Stimulated activated CD4-positive, alpha-beta T cell treated with anti-CD3 and anti-CD28 coated beads, Interleukin-1b, Interleukin-23, amount 100 ng/mL, for 4 hours (primary cell): ENCODE measurements at regions not wholly inside any gene's neighbourhood (a gene's known extent, or its start where the extent isn't known, plus 50 kb on each side); places are given as distances from the start of the nearest gene placed in this dataset.
"Not testable (repeated sequence)": the region's sequence is repeated elsewhere in the genome, so short reads cannot be mapped to it uniquely, and the experiment has no call there.

ENCODE experiments used
- DNase-seq, 2 donors: peaks; one replicate each; pipeline ENCODE4 v3.0.0-alpha.2; 2020; ENCODE audit warnings: low read depth in 2 of 2

DNA sequence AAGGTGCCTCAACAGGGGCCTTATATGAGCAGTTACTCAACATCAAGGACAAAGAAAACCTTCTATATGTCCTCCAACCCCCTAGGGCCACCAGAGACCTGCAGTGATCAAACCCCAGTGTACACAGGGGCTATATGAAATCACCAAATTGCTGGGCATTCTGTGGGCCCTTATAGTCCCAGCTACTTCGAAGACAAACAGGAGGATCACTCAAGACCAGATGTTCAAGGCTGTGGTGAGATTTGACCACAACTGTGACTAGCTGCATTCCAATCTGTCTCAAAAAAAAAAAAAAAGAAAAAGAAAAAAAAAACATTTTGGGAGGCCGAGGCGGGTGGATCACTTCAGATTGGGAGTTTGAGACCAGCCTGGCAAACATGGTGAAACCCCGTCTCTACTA lies 51.0 kb upstream of the PRB2 start:
- no peak for DNase-seq

DNA sequence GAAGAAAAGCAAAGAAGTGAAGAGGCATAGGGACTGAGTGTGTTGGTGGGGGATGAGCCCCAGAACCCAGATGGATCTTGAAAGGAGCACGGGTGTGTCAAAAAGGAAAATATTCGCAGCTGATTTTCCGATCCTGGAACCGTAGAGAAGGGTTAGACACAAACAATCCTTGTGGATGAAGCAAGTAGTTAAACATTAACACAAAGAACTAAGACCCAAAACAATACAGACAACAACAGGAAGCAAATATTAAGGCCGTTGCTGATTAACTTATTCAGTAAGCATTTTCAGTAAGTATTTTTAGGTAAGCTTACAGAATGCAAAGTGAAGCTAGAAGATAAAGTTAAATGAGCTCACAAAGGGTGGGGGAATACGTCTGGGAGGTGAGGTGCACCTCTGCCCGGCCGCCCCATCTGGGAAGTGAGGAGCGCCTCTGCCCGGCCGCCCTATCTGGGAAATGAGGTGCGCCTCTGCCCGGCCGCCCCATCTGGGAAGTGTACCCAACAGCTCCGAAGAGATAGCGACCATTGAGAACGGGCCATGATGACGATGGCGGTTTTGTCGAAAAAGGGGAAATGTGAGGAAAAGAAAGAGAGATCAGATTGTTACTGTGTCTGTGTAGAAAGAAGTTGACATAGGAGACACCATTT lies 62.8 kb upstream of the PRB2 start:
- no peak for DNase-seq

DNA sequence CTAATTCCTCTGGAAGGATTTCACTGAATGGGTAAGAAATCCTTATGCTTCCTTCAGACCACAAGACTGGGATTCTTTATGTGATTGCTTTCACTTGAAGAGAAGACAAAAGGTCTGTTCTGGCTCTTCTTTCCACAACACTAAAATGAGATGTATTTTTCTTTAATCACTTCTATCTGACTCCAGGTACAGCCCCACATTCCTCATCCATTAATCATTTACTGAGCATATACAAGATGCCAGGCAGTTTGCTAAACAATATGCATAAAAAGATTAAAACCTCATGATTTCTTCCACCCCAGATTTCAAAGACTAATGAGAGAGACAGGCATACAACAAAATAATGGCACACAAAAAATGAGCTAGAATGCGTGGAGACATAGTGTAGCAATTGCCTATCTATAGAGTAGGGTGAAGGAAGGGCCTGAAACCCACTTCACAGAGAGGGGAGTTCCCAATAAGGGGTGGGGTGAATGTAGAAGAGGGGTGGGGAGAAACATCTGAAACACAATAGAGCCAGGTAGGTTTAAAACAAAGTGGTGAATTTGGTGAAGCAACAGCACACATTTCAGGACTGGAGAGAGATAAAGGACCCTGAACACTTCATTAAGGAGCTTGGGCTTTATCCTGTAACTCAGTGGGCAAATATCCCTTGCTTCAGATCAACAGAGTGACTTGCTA lies 65.1 kb upstream of the PRB2 start:
- no peak for DNase-seq

DNA sequence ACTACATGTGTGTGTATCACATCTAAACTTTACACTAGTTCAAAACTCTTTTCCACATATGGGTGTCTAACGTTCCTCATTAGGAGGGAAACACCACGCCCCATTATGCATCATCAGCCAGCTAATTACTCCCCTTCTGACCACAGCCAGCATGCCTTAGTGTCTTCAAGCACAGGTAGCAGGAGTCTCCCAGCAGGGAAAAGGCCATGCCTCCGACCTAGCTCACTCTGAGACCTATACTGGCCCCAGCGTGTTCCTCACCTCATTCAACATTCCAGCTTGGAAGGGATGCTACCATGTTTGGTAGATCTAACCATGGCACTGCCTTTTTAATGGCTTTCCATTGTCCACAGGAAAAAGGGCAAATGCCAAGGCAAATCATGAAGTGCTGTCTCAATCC lies 66.1 kb upstream of the PRB2 start:
- no peak for DNase-seq

DNA sequence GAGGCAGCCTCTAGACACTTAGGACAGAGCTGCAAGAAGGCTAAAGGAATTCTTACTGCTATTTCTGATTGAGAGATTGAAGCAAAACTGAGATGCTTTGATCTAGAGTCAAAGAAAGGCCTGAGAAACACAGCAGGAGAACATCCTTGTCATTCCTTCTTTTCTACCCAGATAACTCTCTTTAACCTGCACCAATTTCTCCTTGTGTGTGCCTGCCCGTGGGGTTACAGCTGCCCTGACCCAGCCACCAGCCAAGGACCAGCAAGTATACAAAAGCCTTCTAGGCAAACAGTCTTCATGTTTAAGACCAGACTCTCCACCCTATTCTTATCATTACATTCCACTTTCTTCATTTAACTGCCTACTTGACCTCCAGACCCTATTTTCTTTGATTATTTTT lies 81.7 kb upstream of the PRB2 start:
- no peak for DNase-seq

DNA sequence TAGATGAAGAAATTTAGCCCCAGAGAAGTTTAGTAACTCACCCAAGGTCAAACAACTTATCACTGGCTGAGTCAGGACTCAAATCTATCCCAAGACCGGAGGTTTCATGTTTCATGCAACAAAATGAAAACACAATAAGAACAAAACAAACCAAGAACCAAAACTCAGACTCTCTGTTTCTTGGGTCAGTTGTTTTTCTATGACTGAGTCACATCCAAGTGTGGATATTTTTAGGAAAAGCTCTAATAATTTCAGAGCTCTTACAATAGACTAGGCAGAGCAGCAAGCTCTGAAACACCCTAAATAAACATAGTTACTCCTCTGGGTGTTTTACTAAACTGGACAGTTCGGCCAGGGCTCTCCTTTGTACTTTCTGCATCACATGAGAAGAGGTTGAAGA lies 87.6 kb upstream of the PRB2 start:
- no peak for DNase-seq

DNA sequence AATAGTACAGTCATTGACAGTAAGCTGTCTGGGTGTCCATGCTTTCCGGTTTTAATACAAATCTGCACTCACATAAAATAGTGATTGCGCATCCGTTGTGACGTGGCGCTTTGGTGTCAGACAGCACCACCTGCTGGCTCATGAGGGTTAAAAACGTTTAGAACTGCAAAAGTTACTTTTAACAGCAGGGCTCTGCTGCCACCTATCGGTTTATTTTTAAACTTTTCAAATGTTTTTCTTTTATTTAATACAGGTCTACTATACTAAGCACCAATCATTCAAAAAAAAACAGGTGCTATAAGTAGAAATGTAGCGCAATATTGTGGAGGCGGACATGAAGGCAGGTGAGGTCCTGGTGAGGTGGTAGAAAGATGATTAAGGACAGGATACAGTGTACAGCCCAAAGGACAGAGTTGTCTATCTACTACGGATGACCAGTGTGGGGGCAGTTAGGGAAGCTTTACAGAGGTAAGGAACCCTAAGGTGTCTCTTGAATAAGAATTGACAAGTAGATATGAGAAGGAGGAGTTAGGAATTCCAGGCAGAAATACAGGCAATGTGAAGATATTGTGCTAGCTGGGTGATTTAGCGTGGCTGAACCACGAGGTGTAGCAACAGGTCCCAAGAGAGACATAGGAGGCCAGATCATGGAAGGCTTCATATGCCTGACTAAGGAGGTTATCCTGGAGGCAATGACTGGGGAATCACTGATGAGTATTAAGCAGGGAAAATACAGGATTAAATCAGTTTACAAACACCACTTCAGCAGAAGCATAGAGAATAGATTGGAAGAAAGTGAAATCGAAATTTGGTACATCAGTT lies 91.5 kb upstream of the PRB2 start:
- peak; percentile 54 to 73 for DNase-seq

DNA sequence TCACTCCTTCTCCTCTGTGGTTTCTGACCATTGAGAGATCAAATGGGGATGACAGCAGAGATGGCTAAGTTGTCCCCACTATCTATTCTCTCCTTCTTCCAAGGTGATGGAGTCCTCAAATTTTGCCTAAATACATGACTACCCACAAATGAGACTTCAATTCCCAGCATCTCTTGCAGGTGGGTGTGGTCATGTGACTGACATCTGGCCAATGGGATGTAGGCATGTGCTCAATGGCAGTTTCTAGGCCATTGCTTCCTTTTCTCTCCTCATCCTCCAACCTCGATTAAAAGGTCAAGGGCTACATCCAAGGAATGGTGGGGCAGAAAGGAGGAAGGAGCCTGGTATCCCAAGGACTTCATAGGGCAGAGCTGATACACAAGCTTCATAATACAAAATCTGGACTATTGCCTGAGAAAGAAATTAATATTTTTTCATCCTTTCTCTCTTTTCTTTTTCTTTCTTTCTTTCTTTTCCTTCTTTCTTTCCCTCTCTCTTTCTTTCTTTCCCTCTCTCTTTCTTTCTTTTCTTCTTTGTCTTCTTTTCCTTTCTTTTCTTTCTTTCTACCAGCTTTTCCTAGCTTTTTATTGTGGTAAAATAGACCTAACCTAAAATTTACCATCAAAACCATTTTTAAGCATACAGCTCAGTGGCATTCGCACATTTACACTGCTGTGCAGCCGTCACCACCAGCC lies 100.9 kb upstream of the PRB2 start:
- DNase-seq: no peak

DNA sequence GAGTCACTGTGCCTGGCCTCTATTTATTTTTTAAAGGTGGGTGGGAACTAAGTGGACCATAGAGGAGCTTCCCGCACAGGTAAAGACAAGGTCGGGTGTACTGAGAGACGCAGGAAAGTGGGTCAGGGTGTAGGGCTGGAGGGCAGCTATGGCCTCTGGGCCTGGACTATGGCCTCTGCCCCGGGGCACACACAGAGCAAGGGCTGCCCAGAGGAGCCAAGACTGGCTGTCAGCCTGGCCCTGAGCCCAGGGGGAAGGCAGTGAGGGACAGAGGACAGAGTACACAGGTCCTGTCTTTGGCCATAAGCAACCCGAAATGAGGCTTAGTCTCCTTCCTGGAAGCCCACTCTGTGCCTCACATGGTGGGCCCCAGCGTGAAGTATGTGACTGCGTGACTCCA lies 102.1 kb upstream of the PRB2 start:
- DNase-seq: no peak

DNA sequence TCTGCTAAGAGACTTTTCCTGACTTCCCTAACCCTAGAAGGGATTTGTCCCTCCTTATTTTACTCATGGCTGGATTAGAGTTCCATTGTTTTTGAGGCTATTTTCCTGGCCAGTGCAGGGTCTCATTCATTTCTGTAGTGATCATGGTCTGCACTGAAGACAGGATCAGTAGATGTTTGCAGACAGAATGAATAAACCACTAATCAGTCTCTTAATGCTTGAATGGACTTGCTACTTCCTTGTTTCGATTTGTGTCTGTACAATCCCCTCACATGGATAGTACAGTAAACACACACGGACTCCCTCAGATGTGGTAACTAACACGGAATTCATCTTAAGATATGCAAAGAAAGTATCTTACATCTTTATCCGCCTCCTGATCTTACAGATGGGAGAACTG lies 102.6 kb upstream of the PRB2 start:
- DNase-seq: no peak

DNA sequence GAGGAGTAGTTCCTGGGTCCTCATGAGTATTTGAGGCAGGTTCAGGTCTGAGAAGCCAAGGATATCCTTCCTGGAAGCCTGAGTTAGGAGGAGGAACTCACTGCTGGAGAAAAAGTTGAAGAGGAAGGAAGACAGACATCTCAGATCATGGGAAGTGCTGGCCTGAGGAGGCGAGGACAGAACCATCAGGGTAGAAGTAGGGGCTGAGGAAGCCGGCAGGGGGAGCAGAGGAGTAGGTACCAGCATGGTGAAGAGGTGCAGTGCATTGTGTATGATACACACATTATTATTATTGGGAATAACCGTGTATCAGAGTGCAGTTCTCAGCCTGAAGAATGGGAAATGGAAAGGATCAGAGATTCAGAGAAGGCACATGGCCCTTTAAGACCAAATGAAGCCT lies 103.2 kb upstream of the PRB2 start:
- DNase-seq: not testable (repeated sequence)

DNA sequence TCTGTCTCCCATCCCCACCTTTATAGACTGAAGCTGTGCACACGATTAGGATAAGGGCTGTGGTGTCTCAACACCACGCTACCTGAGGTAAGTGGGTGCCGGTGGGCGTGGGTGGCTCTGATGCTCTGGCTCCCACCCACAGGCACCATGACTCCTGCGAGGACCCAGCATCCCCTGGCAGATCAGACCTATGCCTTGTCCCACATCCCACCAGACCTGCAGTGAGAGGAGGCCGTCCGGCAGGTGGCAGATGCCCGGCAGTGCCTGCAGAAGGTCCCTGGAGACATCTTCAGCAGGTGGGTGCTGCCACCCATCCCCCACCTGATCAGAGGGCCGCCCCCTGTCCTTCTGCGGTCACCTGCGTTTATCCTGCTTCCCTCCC lies 104.4 kb upstream of the PRB2 start:
- no peak for DNase-seq

DNA sequence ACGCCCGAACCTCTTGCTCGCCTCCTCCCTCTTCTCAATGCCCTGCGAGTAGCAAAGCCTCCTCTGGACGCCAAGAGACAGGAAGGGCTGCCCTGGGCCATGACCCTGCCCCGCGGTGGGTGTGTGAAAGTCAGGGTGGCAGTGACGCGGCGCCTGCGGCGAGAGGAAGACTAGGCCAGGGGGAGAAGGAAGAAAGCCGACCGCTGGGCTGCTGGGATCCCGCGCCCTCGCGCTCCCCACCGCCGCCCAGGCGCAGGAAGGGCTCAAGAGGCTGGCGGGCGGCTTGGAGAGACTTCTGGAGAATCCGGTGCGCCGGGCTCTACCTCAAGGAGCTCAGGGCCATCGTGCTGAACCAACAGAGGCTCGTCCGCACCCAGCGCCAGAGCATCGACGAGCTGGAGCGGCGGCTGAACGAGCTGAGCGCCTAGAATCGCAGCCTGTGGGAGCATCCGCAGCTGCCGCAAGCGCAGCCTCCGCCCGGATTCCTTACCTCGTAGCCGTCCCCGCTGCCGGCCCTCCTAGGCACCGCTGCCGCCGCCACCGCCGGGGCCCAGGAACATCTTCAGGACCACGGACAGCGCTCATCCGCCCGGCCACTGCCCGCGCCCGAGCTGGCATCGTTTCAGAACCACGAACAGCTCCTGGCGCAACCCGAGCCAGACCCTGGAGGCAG lies 105.0 kb upstream of the PRB2 start:
- peak; percentile 55 to 66 for DNase-seq

DNA sequence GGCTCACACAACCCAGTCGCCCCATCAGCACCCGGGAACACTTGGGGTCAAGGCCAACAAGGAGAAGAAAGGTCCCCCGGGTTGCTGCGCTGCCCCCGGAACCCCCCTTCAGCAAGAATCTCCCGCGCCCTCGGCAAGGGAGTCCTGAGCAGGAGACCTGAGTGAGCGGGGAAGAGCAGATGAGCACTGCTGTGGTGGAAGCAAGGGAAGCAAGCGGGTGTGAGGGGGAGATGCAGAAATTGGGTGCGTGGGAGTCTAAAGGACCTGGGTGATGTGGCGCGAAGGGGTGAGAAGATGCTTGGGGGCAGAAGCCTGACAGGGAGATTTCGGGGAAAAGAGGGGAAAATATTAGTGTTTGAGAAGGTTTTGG lies 105.5 kb upstream of the PRB2 start:
- no peak for DNase-seq

DNA sequence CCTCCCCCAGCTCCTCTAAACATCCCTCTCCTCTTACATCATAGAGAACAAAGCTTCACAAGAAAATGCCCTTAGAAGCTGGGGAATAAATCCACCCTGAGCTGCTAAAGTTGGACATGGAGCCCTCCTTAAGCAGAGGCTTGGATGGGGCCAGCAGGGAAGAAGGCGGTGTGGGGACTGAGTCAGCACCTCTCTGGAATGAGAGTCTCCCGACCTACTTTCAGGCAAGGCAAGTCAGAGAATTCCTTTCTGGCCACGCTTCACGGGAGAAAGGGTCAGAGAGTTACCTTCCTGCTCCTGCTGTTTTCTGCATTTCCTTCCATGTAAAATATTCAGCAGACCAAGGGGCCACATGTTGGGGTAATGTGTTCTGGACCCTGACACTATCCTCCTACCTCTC lies 113.3 kb upstream of the PRB2 start:
- no peak for DNase-seq

DNA sequence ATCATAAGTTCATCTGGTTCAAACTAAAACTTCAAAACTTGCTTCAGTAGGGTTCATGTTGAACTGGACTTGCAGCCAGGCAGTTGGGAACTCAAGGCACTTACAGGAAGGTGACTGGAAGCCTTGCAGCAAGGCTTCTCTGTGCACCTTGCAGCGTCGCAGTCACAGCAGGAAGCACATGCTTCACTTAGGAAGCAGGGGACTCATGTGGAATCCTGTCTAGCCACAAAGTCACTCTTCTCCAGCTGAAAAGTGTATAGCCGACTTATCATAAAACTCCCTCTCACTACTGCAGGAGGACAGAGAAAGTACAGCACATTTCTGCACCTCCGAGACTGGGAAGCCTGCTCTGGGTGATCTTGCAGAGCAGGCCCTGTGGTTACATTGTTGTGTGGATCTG lies 114.0 kb upstream of the PRB2 start:
- DNase-seq: no peak

DNA sequence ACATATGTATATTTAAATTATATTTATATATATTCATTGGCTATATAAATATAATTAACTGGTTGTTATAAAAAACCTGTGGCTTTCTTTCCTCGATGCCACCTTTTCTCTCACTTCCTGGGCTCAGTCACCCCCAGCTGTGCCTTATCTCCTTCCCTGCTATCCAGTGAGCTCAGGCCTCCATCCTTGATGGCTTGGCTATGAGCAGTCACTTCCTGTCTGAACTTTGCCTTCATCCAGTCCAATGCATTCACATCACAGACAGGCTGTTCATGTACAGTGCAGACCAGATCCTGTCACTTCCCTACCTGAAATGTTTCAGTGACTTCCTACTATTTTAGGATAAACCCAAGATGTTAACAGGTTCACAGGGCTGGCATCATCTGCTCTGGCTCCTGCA lies 115.3 kb upstream of the PRB2 start:
- DNase-seq: no peak

DNA sequence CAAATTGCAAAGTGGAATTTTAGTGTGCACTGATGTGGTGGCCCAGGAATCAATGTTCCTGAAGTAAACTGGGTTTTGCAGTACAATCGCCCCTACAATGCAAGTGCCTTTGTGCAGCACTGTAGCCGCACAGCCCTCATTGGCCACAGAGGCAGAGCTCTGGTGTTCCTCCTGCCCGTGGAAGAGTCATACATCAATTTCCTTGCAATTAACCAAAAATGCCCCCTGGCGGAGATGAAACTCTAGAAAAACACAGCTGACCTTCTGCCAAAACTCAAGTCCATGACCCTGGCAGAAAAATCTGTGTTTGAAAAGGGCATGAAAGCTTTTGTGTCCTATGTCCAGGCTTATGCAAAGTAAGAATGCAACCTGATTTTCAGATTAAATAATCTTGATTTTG lies 117.9 kb upstream of the PRB2 start:
- DNase-seq: no peak

DNA sequence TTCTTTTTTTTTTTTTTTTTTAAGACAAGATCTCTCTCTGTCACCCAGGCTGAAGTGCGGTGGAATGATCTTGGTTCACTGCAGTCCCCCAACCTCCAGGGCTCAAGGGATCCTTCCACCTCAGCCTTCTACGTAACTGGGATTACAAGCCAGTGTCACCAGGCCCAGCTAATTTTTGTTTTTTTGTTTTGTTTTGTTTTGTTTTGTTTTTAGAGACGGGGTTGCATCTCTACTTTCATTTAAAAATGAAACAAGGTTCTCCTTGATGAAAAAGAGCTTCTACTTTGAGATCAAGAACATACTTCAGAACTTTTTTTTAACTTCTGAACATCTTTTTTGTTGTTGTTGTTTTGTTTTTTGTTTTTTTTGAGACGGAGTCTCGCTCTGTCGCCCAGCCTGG lies 121.7 kb upstream of the PRB2 start:
- DNase-seq: no peak

DNA sequence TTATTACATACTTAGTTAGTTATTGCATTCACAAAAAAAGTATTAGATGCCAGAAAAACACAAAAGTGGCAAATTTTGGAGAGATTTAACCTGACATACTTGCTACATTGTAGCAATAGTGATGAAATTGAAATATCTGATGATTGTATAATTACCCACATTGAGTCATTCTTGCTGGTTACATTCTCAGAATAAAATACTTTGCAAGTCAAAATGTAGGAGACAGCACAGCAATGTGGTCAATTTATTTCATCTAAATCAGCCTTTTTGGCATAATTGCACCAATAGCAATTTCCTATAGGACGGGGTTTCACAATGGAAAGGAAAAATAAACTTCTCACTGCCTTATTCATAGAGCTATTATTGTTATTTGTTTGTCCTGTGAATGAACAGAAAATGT lies 125.0 kb upstream of the ETV6 start:
- DNase-seq: no peak

DNA sequence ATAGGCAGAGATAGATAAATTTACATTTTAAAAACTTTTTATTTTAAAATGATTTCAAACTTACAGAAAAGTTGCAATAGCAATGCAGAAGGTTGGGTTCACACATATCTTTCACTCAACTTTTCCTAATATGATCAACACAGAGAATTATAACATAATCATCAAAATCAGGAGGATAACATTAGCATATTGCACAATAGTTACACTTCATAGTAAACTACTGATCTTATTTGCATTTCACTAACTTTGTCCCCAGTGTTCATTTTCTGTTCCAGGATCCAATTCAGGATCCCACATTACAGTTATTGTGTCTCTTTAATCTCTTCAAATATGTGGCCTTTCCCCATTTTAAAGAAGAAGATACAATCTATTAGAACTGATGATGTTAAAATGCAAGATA lies 115.4 kb upstream of the ETV6 start:
- no peak for DNase-seq

DNA sequence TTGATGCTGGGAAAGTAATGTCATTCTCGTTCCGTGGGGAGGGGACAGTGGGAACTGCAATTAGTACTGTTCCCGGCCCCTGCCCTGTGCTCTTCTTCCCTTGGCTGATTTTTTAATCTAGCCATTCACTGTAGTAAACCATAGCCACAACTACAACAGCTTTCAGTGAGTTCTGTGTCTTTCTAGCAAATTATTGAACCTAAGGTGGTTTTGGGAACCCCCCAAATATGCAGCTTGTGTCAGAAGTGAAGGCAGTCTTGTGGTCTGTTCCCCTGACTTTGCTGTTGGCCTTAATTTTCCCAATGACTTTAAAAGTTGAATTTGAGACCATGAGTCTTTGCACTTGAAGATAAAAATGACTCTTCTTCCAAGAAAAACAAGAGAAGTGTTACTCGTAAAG lies 114.3 kb upstream of the ETV6 start:
- no peak for DNase-seq
